Mucosa of gallbladder (tissue), 1 donor: ENCODE measurements at regions not wholly inside any gene's neighbourhood (a gene's known extent, or its start where the extent isn't known, plus 50 kb on each side); places are given as distances from the start of the nearest gene placed in this dataset.
"Not testable (repeated sequence)": the region's sequence is repeated elsewhere in the genome, so short reads cannot be mapped to it uniquely, and the experiment has no call there.

ENCODE experiments used
- DNase-seq: peaks from one replicate; pipeline ENCODE4 v3.0.0-alpha.2; 2020; ENCODE audit warnings: low spot score
- donor health status: DM: no; HTN: no; CAD: no.

- DNase-seq = no peak
Measured at GRCh38 chr5:168073991-168074800, 217.2 kb upstream of the WWC1 start.

- DNase-seq = no peak
Measured at GRCh38 chr5:168075387-168075786, 216.1 kb upstream of the WWC1 start.

GRCh38 chr5:168076561-168076991 lies 214.9 kb upstream of the WWC1 start:
- peak; percentile 18 for DNase-seq

- DNase-seq = no peak
Measured at GRCh38 chr5:168085261-168086031, 206.0 kb upstream of the WWC1 start.

- DNase-seq = peak; percentile 17
Measured at GRCh38 chr5:168086104-168086610, 205.3 kb upstream of the WWC1 start.

GRCh38 chr5:168086746-168087145 lies 204.7 kb upstream of the WWC1 start:
- no peak for DNase-seq

GRCh38 chr5:168088410-168089173 lies 202.9 kb upstream of the WWC1 start:
- no peak for DNase-seq

- no peak for DNase-seq
Measured at GRCh38 chr5:168089201-168089887, 202.1 kb upstream of the WWC1 start.

GRCh38 chr5:168092209-168093185 lies 198.9 kb upstream of the WWC1 start:
- no peak for DNase-seq

GRCh38 chr5:168093200-168093910 lies 198.1 kb upstream of the WWC1 start:
- no peak for DNase-seq

- no peak for DNase-seq
Measured at GRCh38 chr5:168096525-168096924, 194.9 kb upstream of the WWC1 start.

- no peak for DNase-seq
Measured at GRCh38 chr5:168097876-168098653, 193.4 kb upstream of the WWC1 start.

GRCh38 chr5:168101352-168101751 lies 190.1 kb upstream of the WWC1 start:
- DNase-seq = no peak

- DNase-seq = not testable (repeated sequence)
Measured at GRCh38 chr5:168103018-168103417, 188.4 kb upstream of the WWC1 start.

- DNase-seq = no peak
Measured at GRCh38 chr5:168104350-168104749, 187.1 kb upstream of the WWC1 start.

GRCh38 chr5:168104811-168105481 lies 186.5 kb upstream of the WWC1 start:
- no peak for DNase-seq

GRCh38 chr5:168106008-168106761 lies 185.3 kb upstream of the WWC1 start:
- DNase-seq = no peak
